ENCODE measurements at regions not wholly inside any gene's neighbourhood (a gene's known extent, or its start where the extent isn't known, plus 50 kb on each side); places are given as distances from the start of the nearest gene placed in this dataset.
A peak's percentile ranks its signal among the peaks of the same experiment; 100 is the strongest.
"Not testable (repeated sequence)": the region's sequence is repeated elsewhere in the genome, so short reads cannot be mapped to it uniquely, and the experiment has no call there.

DNA sequence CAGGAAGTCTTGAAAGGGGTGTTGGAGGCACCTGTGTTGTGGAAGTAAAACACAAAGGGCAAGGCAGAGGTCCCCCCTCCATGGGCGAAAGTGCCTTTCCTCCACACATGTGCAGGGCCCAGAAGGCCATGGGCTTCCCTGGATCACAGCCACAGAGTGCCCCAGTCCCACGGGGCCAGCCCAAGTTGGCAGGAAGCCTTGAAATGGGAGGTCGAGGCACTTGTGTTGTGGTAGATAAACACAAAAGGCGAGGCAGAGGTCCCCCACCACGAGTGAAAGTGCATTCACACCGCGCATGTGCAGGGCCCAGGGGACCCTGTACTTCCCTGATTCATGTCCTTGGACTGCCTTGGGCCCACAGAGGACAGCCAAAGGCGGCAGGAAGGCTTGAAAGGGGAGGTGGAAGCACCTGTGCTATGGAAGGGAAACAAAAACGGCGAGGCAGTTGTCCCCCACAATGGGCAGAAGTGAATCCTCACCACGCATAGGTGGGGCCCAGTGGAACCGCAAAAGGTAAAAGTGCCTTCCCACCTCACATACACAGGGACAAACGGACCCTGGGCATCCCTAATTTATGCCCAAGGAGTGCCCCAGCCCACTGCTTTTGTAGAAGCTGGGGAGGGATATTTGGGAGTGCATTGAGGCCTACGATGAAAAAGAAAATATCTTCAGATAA, 585.4 kb downstream of the ALG10 start:
- no peak for DNase-seq

DNA sequence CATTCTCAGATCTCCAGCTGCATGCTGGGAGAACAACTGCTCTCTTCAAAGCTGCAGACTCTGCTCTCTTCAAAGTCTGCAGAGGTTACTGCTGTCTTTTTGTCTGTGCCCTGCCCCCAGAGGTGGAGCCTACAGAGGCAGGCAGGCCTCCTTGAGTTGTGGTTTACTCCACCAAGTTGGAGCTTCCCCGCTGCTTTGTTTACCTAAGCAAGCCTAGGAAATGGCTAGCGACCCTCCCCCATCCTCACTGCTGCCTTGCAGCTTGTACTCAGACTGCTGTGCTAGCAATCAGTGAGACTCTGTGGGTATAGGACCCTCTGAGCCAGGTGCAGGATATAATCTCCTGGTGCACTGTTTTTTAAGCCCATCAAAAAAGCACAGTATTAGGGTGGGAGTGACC, 591.7 kb downstream of the ALG10 start:
- not testable (repeated sequence) for DNase-seq

DNA sequence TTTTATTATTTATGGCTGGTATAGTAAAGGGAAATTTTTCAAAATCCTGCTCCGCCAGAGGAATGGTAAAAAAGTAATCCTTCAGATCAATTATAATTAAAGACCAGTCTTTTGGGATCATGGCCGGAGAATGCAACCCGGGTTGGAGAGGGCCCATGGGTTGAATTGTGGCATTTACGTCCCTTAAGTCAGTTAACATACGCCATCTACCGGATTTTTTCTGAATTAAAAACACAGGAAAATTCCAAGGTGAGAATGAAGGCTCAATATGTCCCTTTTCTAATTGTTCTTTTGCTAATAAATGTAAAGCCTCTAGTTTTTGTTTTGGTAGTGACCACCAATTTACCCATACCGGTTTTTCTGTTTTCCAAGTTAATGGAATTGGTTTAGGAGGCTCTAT, 602.8 kb downstream of the ALG10 start:
- DNase-seq = peak; percentile 53

DNA sequence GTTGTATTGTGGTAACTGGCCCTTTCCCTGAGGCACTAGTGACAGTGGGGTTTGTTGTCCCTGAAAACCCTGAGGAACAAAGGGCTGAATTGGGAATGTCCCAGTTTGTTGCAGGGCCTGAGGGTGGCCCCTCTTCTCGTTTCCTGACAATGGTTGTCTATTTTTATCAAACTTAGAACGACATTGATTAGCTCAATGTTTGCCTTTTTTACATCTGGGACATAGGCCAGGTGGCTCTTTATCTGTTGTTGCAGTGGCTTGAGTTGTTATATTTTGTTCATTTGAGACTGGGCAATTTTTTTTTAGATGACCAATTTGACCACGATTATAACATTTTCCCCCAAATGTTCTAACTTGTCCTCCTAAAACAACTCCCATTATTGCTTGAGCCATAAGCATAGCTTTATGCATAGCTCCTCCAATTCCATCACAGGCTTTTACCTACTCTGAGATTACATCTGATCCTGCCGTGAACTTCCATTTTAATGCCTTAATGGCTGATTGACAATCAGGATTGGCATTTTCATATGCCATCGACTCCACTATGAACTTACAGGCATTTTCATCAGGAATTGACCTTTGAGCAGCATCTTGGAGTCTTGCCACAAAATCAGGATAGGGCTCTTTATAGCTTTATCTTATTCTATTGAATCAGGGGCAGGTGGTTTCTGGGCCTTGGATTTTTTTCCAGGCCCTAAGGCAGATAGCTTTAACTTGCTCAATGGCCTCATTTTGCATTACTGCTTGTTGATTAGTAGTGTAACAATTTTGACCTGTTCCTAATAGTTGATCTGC, 604.3 kb downstream of the ALG10 start:
- no peak for DNase-seq
